Heart left ventricle (tissue), 16 donors: ENCODE measurements at regions not wholly inside any gene's neighbourhood (a gene's known extent, or its start where the extent isn't known, plus 50 kb on each side); places are given as distances from the start of the nearest gene placed in this dataset.
"Not testable (repeated sequence)": the region's sequence is repeated elsewhere in the genome, so short reads cannot be mapped to it uniquely, and the experiment has no call there.

Experiments
- ATAC-seq, 4 donors: fragments of 200-7000 bp; cut with Tn5 transposase; one replicate each; pipeline ENCODE4 v1.9.1; 2020 to 2022; ENCODE audit warnings: moderate library complexity in 4 of 4, mild to moderate bottlenecking in 3 of 4, moderate number of reproducible peaks in 1 of 4
- DNase-seq, 5 donors: peaks; one replicate each; pipeline ENCODE4 v3.0.0-alpha.2; 2020
- H3K27ac ChIP-seq, 12 donors: fragments of 200-600 bp; sonication (generic) in 4 of 12; one replicate each; pipeline versions ENCODE4 v1.5.0 to v1.8.0; 2016 to 2022; ENCODE audit warnings: mild to moderate bottlenecking in 2 of 12
- H3K27me3 ChIP-seq, 9 donors: fragments of 200-600 bp; sonication (generic) in 2 of 9; one replicate each; pipeline versions ENCODE4 v1.5.1 to v1.8.0; 2016 to 2022; ENCODE audit warnings: mild to moderate bottlenecking in 3 of 9
- H3K36me3 ChIP-seq, 9 donors: fragments of 200-600 bp; sonication (generic) in 2 of 9; one replicate each; pipeline versions ENCODE4 v1.5.0 to v1.8.0; 2018 to 2022; ENCODE audit warnings: mild to moderate bottlenecking in 2 of 9
- H3K4me1 ChIP-seq, 12 donors: fragments of 200-600 bp; sonication (generic) in 4 of 12; one replicate each; pipeline versions ENCODE4 v1.5.0 to v1.8.0; 2016 to 2022; ENCODE audit warnings: mild to moderate bottlenecking in 3 of 12
- H3K4me3 ChIP-seq, 12 donors: fragments of 200-600 bp; sonication (generic) in 4 of 12; one replicate each; pipeline versions ENCODE4 v1.5.0 to v1.8.0; 2017 to 2022; ENCODE audit warnings: mild to moderate bottlenecking in 9 of 12, moderate library complexity in 4 of 12
- H3K9me3 ChIP-seq, 12 donors: fragments of 200-600 bp; sonication (generic) in 4 of 12; one replicate each; pipeline versions ENCODE4 v1.5.0 to v1.8.0; 2016 to 2022; ENCODE audit warnings: mild to moderate bottlenecking in 1 of 12
- POLR2A ChIP-seq, 2 donors: fragments of 450-650 bp; IDR thresholded peaks; one replicate each; pipeline ENCODE4 v1.6.1; 2017; ENCODE audit warnings: antibody characterized with exemption in 2 of 2, mild to moderate bottlenecking in 2 of 2, moderate library complexity in 2 of 2
- WGBS, 4 donors: extraction: QIAGEN DNeasy Blood & Tissue Kit in 2 of 4; methylation state at CpG; one replicate each; pipeline versions ENCODE4 v1.1.5 to v1.1.7; 2013 to 2018; 5-methylcytosine and 5-hydroxymethylcytosine counted together
- intact Hi-C, 10 donors: fragments of 100-400 bp; cut with DNase I; formaldehyde crosslinking; loops; one replicate each; pipeline versions ENCODE4 v1.11.1 to v1.14.2; 2022
- TF ChIP-seq, protein P1 (sequence below), 12 donors: fragments of 200-600 bp; sonication (generic) in 4 of 12; IDR thresholded peaks; one replicate each; pipeline versions ENCODE4 v1.5.0 to v1.8.0; 2018 to 2022; ENCODE audit warnings: antibody characterized with exemption in 12 of 12, mild to moderate bottlenecking in 5 of 12
- donor health status: ischemic (EF 13 %, LVEDD 7.1; RV severe dilation, severe dysfunction).
- donor health status: healthy with polysubstance abuse.
- donor health status: DM: no; HTN: yes; CAD: no.
- donor health status: DM: no; HTN: no; CAD: no.
- donor health status: ischemic (EF 25% LVEDD 6.9; RV normal size, moderate dysfunction).
- donor health status: ischemic (EF 25% LVEDD 5.7; RV mildly dilated, moderate dysfunction).
- donor health status: healthy.
- donor health status: DM: yes; HTN: yes; CAD: no.
- donor health status: ischemic (EF 35%, LVEDD 5.7; RV mildly dilated, moderate dysfunction).
- donor health status: nonischemic (EF 11% LVEDD 7.7; RV severe dilation, severe dysfunction).
- donor health status: DM: yes; HTN: yes; CAD: no.
- donor health status: PGD.
- donor health status: ischemic (EF 29% LVEDD 5.4; RV normal size, mild dysfunction).
- donor health status: nonischemic (EF 23%, LVEDD 6.1; RV moderate dilation, normal function).

DNA sequence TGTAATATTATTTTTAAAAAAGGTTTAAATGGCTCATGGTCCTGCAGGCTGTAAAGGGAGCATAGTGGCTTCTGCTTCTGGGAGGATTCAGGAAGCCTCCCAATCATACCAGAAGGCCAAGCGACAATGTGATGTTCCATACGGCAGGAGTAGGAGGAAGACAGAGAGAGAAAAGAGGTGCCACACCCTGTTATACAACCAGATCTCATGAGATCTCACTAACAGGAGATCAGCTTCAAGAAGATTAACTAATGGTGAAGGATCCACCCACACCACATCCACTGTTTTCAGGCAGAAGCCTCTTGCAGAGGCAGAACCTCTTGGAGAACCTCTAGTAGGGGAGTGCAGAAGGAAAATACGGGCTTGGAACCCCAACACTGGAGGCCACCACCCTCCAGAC, 103.9 kb upstream of the TEKT4 start:
- TF ChIP-seq, protein P1, sequence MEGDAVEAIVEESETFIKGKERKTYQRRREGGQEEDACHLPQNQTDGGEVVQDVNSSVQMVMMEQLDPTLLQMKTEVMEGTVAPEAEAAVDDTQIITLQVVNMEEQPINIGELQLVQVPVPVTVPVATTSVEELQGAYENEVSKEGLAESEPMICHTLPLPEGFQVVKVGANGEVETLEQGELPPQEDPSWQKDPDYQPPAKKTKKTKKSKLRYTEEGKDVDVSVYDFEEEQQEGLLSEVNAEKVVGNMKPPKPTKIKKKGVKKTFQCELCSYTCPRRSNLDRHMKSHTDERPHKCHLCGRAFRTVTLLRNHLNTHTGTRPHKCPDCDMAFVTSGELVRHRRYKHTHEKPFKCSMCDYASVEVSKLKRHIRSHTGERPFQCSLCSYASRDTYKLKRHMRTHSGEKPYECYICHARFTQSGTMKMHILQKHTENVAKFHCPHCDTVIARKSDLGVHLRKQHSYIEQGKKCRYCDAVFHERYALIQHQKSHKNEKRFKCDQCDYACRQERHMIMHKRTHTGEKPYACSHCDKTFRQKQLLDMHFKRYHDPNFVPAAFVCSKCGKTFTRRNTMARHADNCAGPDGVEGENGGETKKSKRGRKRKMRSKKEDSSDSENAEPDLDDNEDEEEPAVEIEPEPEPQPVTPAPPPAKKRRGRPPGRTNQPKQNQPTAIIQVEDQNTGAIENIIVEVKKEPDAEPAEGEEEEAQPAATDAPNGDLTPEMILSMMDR (IDR thresholded peaks at IDR 0.05): no peak
- no peak for TF ChIP-seq POLR2A (IDR thresholded peaks at IDR 0.05)
- H3K4me3 ChIP-seq: no peak overlapping the region
- no peaks in the 10 kb centered on the region for H3K27me3 ChIP-seq
- intact Hi-C loops: no loop called here
- DNase-seq (no peak), ATAC-seq (no peak)
- no peak overlapping the region for H3K27ac ChIP-seq
- 82 to 89% (median 85%) methylated on average over 3 of the region's 3 CpGs for WGBS, 4 donors
- no peaks in the 10 kb centered on the region for H3K4me1 ChIP-seq
- no peaks in the 10 kb centered on the region for H3K36me3 ChIP-seq
- no peaks in the 10 kb centered on the region for H3K9me3 ChIP-seq

DNA sequence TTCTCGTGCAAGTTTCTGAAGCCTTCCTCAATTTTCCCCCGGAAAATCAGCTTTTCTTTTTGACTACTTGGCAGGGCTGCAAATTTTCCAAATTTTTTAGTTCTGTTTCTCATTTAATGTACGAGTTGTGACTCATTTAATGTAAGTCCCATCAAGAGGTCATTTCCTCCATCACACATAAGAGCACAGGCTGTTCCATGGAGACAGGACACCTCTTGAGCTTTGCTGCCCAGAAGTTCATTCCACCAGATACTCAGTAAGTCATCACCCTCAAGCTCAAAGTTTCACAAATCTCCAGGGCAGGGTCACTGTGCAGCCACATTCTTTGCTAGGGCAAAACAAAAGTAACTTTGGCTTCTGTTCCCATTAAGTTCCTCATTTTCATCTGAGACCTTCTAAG, 101.5 kb upstream of the TEKT4 start:
- Histone ChIP-seq H3K4me3 (no peak overlapping the region), H3K27me3 (no peaks in the 10 kb centered on the region), H3K9me3 (no peaks in the 10 kb centered on the region), H3K4me1 (no peaks in the 10 kb centered on the region), H3K27ac (no peak overlapping the region), H3K36me3 (no peaks in the 10 kb centered on the region)
- no peak for ATAC-seq
- TF ChIP-seq, protein P1 (IDR thresholded peaks at IDR 0.05): no peak
- no peak for TF ChIP-seq POLR2A (IDR thresholded peaks at IDR 0.05)
- intact Hi-C loops: no loop called here
- DNase-seq: no peak
- WGBS, 4 donors: 58 to 67% (median 64%) methylated on average over 3 of the region's 3 CpGs

DNA sequence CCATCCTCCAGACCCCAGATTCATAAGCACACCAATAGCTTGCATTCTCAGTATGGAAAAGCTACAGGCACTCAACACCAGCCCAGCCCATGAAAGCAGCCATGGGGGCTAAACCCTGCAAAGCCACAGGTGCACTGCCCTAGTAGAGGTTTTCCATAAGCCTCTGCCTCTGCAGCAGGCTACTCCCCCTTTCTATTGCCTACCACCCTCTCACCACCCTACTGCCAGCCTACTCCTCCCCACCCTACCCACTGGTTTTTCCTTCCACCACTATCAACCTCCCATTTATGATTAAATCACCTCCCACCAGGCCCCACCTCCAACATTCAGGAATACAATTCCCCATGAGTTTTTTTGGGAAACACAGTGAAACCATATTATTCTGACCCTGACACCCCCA, 96.4 kb upstream of the TEKT4 start:
- no peak overlapping the region for H3K4me3 ChIP-seq
- TF ChIP-seq POLR2A (IDR thresholded peaks at IDR 0.05): no peak
- TF ChIP-seq, protein P1 (IDR thresholded peaks at IDR 0.05): no peak
- H3K4me1 ChIP-seq: no peaks in the 10 kb centered on the region
- H3K9me3 ChIP-seq: no peaks in the 10 kb centered on the region
- peaks cover 0 to 4% (median 0%) of the 10 kb centered on the region in 9 donors for H3K27me3 ChIP-seq
- no peaks in the 10 kb centered on the region for H3K36me3 ChIP-seq
- DNase-seq (no peak), ATAC-seq (no peak)
- no peak overlapping the region for H3K27ac ChIP-seq
- intact Hi-C loops: no loop called here

DNA sequence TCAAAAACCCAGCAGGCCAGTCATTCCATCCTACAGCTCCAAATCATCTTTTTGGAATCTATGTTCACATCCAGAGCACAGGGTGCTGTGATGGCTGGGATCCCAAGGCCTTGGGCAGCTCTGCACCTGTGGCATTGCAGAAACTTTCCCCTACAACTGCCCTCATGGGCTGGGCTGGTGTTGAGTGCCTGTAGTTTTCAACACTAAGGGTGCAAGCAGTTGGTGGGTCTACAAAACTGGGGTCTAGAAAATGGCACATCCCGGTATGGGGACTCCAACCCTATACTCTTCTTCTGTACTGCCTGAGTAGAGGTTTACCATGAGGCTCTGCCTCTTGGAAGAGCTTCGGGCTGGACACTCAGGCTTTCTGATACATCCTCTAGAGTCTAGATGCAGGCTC, 95.2 kb upstream of the TEKT4 start:
- Histone ChIP-seq H3K9me3 (no peaks in the 10 kb centered on the region), H3K36me3 (no peaks in the 10 kb centered on the region), H3K4me3 (no peak overlapping the region), H3K27ac (no peak overlapping the region), H3K4me1 (no peaks in the 10 kb centered on the region), H3K27me3 (peaks cover 0 to 4% (median 0%) of the 10 kb centered on the region in 9 donors)
- intact Hi-C loops: no loop called here
- WGBS, 4 donors: 42 to 83% (median 64%) methylated on average over 2 of the region's 2 CpGs
- no peak for TF ChIP-seq POLR2A (IDR thresholded peaks at IDR 0.05)
- TF ChIP-seq, protein P1 (IDR thresholded peaks at IDR 0.05): no peak
- ATAC-seq (no peak), DNase-seq (no peak)

DNA sequence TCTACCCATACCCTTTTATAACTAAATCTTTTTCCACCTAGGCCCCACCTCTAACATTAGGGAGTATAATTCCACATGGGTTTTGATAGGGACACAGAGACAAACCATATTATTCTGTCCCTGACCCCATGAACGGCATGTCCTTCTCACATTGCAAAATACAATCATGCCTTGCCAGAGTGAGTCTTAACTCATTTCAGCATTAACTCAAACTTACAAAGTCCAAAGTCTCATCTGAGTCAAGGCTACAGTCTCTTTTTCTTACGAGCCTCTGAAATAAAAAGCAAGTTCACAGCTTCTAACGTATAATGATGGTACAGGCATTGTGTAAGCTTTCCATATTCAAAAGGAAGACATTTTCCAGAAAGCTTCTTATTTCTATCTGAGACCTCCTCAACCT, 86.1 kb upstream of the TEKT4 start:
- intact Hi-C loops, H3K36me3 ChIP-seq, DNase-seq, H3K4me3 ChIP-seq, ATAC-seq, H3K27me3 ChIP-seq, H3K27ac ChIP-seq, H3K9me3 ChIP-seq, H3K4me1 ChIP-seq: not testable (repeated sequence)
- 58 to 69% (median 64%) methylated on average over 3 of the region's 3 CpGs for WGBS, 4 donors

DNA sequence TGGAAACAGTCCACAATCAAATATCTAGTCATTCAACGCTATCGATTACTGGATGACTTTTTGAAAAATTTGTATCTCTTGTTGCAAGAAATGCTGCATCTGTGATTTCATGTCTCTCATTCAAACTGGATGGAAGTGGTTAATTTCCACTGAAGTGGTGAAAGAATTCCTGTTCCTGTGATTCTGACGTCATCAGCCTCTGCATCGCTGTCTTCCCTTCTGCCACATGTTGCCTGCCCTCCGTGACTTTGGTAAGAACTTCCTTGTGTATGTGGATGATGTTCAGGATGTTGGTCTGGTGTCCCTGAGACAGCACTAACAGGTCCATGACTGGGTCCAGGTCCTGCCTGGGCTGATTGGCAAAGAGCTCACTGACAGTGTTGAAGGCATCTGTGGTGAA, 84.8 kb upstream of the TEKT4 start:
- ATAC-seq, H3K4me1 ChIP-seq, H3K27me3 ChIP-seq, H3K9me3 ChIP-seq, H3K36me3 ChIP-seq, intact Hi-C loops, H3K4me3 ChIP-seq, H3K27ac ChIP-seq, DNase-seq: not testable (repeated sequence)
- WGBS, 4 donors: 66 to 80% (median 69%) methylated on average over 5 of the region's 5 CpGs

DNA sequence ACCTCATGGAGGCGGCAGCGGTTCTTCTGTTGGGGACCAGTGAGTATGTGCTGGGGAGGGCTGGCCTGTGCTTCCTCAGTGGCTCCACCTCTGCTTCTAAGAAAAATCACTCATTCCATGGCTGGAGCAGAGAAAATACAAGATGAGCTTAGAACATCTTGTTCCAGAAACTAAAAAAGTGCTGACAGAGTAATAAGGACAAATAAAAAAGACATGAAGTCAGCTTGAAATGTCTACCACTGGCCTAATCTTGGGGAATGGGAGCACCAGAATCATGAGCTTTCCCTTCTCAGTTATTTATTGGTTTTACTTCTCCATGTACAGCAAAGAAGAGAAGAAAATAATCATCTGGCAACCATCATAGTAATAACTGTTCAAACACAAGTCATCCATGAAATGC, 81.1 kb upstream of the TEKT4 start:
- H3K36me3 ChIP-seq, H3K27me3 ChIP-seq, ATAC-seq, H3K4me1 ChIP-seq, DNase-seq, intact Hi-C loops, H3K27ac ChIP-seq, H3K4me3 ChIP-seq, H3K9me3 ChIP-seq: not testable (repeated sequence)
- 73 to 100% (median 93%) methylated on average over 2 of the region's 2 CpGs for WGBS, 4 donors
